ENCODE measurements at regions not wholly inside any gene's neighbourhood (a gene's known extent, or its start where the extent isn't known, plus 50 kb on each side); places are given as distances from the start of the nearest gene placed in this dataset.

GRCh38 chr15:70320077-70320476, 222.4 kb upstream of the TLE3 start:
- TF ChIP-seq ZBTB7A (IDR thresholded peaks at IDR 0.05; ENCODE audit: low read depth) (no peak), FOXM1 (IDR thresholded peaks at IDR 0.05; ENCODE audit: borderline replicate concordance, low read depth) (no peak)

DNA sequence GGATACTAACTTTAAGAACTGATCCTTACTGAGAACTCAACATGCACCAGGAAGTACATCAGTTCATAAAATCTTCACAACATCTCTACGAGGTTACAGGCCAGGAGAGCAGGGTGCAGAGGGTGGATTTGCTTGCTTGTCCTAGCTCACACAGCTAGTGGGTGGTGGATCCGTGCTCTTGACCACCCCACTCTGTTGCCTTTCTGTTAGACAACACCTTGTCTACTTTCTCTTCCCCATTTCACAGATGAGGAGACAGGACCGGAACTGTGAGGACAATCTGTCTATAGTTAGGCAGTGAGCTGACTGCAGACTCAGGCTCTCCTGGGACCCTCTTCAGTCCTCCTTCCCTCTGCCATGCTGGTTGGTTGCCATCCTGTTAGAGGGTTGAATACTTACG, 221.7 kb upstream of the TLE3 start:
- TF ChIP-seq ZBTB7A (IDR thresholded peaks at IDR 0.05; ENCODE audit: low read depth) (no peak), CEBPB (IDR thresholded peaks at IDR 0.05) (no peak), EP300 (IDR thresholded peaks at IDR 0.05; ENCODE audit: borderline replicate concordance) (no peak), TEAD4 (IDR thresholded peaks at IDR 0.05) (no peak), RAD21 (IDR thresholded peaks at IDR 0.05; ENCODE audit: low read depth) (no peak), NFIC (IDR thresholded peaks at IDR 0.05) (no peak), REST (IDR thresholded peaks at IDR 0.05; ENCODE audit: low read depth) (no peak), EGR1 (IDR thresholded peaks at IDR 0.05) (no peak), FOXM1 (IDR thresholded peaks at IDR 0.05; ENCODE audit: borderline replicate concordance, low read depth) (no peak), TCF12 (IDR thresholded peaks at IDR 0.05; ENCODE audit: low read depth) (no peak), TAF1 (IDR thresholded peaks at IDR 0.05; ENCODE audit: low read depth) (no peak), CREB1 (IDR thresholded peaks at IDR 0.05; ENCODE audit: low read depth) (no peak), YY1 (IDR thresholded peaks at IDR 0.05; ENCODE audit: low read depth) (no peak)
- TF ChIP-seq, protein P1, sequence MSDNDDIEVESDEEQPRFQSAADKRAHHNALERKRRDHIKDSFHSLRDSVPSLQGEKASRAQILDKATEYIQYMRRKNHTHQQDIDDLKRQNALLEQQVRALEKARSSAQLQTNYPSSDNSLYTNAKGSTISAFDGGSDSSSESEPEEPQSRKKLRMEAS (IDR thresholded peaks at IDR 0.05) = no peak
- TF ChIP-seq, protein P2, sequence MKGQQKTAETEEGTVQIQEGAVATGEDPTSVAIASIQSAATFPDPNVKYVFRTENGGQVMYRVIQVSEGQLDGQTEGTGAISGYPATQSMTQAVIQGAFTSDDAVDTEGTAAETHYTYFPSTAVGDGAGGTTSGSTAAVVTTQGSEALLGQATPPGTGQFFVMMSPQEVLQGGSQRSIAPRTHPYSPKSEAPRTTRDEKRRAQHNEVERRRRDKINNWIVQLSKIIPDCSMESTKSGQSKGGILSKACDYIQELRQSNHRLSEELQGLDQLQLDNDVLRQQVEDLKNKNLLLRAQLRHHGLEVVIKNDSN (IDR thresholded peaks at IDR 0.05) = no peak

- TF ChIP-seq TAF1 (IDR thresholded peaks at IDR 0.05; ENCODE audit: low read depth) (no peak), ZBTB7A (IDR thresholded peaks at IDR 0.05; ENCODE audit: low read depth) (no peak), TCF12 (IDR thresholded peaks at IDR 0.05; ENCODE audit: low read depth) (no peak), TEAD4 (IDR thresholded peaks at IDR 0.05) (no peak), CREB1 (IDR thresholded peaks at IDR 0.05; ENCODE audit: low read depth) (no peak), YY1 (IDR thresholded peaks at IDR 0.05; ENCODE audit: low read depth) (no peak), FOXM1 (IDR thresholded peaks at IDR 0.05; ENCODE audit: borderline replicate concordance, low read depth) (no peak), CEBPB (IDR thresholded peaks at IDR 0.05) (no peak), NFIC (IDR thresholded peaks at IDR 0.05) (no peak), EP300 (IDR thresholded peaks at IDR 0.05; ENCODE audit: borderline replicate concordance) (no peak), EGR1 (IDR thresholded peaks at IDR 0.05) (no peak), REST (IDR thresholded peaks at IDR 0.05; ENCODE audit: low read depth) (no peak)
- TF ChIP-seq, protein P2 (IDR thresholded peaks at IDR 0.05) = no peak
These were observed 221.1 kb upstream of the TLE3 start for GRCh38 chr15:70318594-70319465.

DNA sequence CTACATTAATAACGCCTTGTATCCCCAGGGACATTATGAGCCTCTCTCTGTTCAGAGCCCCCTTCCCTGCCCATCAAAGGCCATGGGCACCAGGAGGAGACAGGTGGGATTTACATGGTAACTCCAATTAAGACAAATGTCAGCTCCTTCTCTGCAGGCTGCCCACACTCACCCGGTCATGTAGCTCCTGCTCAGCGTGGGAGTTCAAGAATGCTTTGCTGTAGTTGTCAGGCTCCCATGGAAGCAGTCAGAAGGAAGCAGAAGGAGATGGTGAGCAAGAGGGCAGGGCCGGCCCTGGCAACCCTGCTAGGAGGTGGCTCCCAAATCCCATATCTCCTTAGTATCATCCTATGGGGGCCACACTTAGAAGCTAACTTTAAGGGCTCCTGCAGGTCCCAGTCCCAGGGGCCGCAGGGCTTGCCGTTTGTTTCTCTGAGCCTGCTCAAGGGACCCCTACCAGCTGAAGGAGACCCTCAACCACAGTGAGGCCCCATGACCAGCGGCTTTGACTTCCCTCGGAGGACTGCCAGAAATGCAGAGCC, 218.4 kb upstream of the TLE3 start:
- TF ChIP-seq EP300 (IDR thresholded peaks at IDR 0.05; ENCODE audit: borderline replicate concordance) = no peak
- no peak for TF ChIP-seq NFIC (IDR thresholded peaks at IDR 0.05)
- no peak for TF ChIP-seq FOXM1 (IDR thresholded peaks at IDR 0.05; ENCODE audit: borderline replicate concordance, low read depth)
- no peak for TF ChIP-seq CREB1 (IDR thresholded peaks at IDR 0.05; ENCODE audit: low read depth)
- TF ChIP-seq RAD21 (IDR thresholded peaks at IDR 0.05; ENCODE audit: low read depth) = no peak
- TF ChIP-seq, protein P2 (IDR thresholded peaks at IDR 0.05) = no peak
- TF ChIP-seq CEBPB (IDR thresholded peaks at IDR 0.05) = no peak
- no peak for TF ChIP-seq YY1 (IDR thresholded peaks at IDR 0.05; ENCODE audit: low read depth)
- TF ChIP-seq TCF12 (IDR thresholded peaks at IDR 0.05; ENCODE audit: low read depth) = no peak
- no peak for TF ChIP-seq REST (IDR thresholded peaks at IDR 0.05; ENCODE audit: low read depth)
- TF ChIP-seq, protein P1 (IDR thresholded peaks at IDR 0.05) = no peak

All from Ishikawa (cell line).